ENCODE measurements at regions not wholly inside any gene's neighbourhood (a gene's known extent, or its start where the extent isn't known, plus 50 kb on each side); places are given as distances from the start of the nearest gene placed in this dataset.

DNA sequence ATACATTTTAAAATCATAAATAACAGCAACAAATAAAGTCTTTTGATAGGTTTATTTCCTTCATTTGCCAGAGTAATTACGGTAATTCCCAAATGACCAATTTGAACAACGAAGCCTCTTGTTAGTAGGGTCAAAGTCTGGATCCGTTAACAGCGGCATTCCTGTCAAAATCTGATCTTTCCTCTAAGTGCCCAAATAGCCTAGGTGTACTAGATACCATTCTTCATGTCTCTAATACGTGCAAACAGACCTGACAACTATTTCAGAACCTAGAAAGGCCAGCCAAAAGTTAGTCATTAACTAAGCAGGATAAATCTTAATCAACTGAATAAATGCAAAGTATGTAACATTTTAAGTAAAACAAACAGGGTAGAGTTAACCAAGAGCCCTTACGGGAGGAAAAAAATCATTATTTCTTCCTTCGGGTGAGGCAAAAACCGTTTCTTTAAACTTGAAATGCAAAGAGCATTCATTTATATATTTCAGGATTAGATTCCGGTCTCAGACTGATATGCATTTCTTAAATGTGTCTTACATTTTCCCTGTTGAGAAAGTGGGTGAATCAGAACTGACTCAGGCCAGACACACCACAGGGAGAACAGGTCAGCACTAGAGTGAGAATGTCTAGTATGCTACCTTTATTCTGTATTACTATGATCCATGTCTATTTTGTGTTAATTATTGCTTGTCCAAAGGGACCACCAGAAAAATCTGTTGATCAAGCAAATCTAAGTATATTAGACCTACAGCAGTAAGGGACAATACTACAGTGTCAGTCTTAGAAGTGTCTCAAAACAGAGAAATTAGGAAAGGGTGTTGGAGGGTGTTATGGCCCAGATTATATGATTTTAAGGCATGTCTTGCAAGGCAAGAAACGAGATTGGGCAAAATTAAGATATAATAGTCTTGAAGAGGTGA, 141.5 kb upstream of the NDUFV2 start:
- H3K4me3 ChIP-seq (ENCODE audit: low read length): no peak overlapping the region
- no peak for DNase-seq (ENCODE audit: low read depth, low spot score)

DNA sequence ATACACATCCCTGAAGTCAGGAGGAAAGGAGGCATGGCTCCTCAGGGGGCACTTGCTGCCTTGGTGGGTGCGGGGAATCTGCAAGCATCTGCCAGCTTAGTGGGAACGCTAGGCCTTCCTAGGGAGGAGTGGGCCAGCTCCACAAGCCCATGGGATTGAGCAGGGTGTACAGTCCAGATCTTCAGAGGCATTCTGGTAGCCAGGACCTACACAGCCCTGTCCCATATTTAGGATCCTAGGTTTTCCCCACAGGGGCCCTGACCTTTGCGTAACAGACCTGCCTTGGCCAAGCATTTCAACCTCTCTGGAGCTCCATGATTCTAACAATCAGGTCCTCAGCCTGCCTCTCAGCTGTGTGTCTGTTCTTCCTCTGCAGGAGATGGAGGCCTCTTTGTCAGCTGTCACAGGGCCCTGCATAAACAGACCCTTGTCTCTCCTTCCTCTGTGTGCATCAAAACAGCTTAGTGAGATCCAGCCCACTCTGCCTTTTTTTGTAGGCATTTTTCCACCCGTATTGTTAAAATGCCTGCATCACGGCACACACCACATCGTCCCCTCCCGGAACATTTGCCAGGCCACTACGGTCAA, 140.2 kb upstream of the NDUFV2 start:
- no peak overlapping the region for H3K4me3 ChIP-seq (ENCODE audit: low read length)
- no peak for DNase-seq (ENCODE audit: low read depth, low spot score)

DNA sequence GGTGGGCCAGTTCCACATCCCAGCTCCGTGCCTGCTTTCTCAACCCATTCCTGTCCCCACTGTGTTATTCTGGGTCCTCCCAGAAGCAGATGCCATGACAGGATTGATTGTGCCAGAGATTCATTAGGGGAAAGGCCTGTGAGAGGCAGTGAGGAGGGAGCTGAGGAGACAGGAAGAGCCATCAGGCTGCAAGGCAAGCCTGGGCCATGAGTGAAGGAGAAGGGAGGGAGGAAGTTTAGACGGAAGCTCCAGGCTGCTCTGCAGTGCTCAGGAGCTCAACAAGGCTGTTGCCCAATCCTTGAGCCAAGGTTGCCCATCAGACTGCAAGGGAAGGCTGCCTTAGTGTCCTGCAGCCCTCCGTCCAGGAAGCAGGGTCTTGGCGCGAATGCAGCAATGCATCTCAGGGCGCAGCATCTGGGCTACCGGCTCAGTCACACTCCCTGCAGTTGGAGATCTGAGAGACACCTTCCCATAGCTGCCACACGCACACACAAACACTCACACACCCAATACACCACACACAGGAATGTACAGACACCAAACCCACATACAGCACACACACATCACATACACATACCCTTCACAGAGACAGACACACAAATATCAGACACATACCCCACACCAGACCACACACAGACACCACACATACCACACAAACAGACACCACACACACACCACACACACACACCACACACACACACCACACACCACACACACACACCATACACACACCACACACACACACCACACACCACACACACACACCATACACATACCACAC, 139.5 kb upstream of the NDUFV2 start:
- no peak overlapping the region for H3K4me3 ChIP-seq (ENCODE audit: low read length)
- no peak for DNase-seq (ENCODE audit: low read depth, low spot score)

DNA sequence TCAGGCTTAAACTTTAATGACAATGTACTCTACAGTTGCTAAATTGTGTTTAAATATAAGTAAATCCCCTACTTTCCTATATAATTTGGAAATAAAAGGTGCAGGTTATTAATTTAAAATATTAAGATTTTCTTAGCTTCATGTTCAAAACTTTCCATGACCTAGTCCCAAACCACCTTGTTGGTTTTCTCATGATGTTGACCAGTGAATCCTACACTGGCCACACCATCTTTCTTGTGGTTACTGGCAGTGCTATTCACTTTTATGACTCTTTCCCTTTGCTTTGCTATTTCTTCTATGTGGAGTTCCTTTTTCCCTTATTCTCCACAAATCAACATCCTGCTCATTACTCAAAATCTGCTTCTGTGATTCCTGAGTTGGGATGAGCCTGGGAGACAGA, 138.6 kb upstream of the NDUFV2 start:
- DNase-seq (ENCODE audit: low read depth, low spot score): no peak

DNA sequence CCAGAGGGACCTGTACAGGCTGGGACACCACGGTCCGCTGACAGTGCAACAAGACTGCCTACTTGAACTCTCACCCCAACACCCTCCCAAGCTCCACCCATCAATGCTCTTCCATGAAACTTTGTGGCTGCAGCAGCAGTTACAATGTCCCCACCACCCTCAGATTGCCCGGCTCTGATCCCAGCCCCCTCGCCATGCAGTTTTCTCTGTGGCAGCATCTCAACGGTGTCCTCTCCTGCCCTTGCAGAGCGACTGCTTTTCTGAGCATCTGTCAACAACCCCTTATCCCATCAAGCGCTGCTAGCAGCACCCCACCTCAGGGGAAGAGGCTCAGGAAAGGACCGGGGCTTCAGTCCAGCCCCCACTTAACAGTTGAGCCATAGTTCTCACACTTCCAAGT, 137.1 kb upstream of the NDUFV2 start:
- DNase-seq (ENCODE audit: low read depth, low spot score): no peak
- no peak overlapping the region for H3K4me3 ChIP-seq (ENCODE audit: low read length)

More for the DNA sequence above, 138.6 kb upstream of the NDUFV2 start:
- H3K4me3 ChIP-seq (ENCODE audit: low read length): no peak overlapping the region

DNA sequence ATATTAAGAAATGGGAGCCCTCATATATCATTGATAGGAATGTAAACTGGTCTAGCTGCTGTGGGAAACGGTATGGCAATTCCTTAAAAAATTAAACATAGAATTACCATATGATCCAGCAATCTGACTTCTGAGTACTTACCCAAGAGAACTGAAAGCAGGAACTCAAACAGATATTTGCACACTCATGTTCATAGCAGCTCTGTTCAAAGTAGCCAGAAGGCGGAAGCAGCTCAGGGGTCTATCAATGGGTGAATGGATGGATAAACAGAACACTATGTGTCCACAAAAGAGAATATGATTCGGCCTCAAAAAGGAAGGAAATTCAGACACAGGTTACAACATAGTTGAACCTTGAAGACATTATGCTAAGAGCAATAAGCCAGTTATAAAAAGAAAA, 135.7 kb upstream of the NDUFV2 start:
- DNase-seq (ENCODE audit: low read depth, low spot score): no peak
- H3K4me3 ChIP-seq (ENCODE audit: low read length): no peak overlapping the region

DNA sequence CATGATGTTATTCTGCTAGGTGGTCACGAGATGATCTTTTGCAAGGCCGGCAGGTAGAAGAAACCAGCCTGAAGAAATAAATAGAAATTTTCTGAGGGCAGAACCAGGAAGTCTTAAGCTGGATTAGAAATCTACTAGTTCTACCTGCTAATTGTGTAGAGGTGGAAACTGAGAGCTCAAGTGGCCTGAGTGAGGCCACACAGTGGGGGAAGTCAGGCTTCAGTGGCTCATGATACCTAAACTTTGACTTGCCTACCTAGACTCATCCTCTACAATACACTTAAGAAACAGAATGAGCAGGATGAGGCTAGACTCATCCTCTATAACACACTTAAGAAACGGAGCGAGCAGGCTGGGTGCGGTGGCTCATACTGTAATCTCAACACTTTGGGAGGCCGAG, 134.9 kb upstream of the NDUFV2 start:
- no peak for DNase-seq (ENCODE audit: low read depth, low spot score)
- H3K4me3 ChIP-seq (ENCODE audit: low read length): no peak overlapping the region

DNA sequence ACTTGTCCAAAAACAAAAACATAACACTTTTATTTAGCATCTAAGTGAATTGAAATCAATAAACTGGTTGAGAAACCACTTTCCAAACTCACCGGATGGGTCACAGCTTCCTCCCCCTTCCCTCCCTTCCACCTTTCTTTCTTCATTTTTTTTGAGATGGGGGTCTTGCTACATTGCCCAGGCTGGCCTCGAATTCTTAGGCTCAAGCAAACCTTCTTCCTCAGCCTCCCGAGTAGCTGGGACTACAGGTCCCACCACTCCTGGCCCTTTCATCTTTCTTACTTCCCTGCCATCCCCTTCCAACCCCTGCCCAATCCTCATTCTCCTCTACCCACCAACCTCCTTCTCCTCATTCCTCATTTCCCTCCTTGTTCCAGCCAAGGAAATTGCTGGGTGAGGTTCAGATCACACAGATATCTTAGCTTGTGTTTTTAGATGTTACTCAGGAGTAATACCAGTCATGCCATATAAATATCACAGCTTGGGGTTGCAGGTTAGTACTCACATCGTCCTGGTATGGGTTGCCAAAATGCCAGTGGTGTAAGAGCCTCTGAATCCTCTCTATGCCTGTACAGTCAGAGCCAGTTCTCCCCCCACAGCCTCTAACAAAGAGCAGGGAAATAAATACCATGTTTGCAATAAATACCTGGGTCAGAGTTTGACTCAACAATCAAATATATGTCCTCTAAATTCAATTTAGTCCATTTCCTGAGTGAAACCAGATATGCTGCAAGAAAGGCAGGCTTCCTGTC, 132.7 kb upstream of the NDUFV2 start:
- DNase-seq (ENCODE audit: low read depth, low spot score): no peak

DNA sequence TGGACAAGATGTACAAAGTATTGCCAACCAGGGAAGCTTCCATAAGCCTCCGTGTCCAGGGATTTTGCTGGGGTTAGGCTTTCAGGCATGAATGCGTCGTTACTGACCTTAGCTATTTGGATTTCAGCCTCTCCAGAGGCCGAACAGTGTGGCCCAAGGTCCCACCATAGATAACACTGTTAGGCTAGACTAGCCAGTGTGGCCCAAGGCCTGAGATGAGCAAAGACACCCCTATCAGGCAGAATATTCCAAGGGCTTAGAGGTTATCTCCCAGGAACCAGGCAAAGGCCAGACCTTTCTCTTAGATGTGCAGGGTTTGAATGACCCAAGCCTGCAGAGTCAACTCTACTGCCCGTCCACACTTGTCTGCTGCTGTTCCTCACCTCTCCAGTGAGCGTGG, 131.7 kb upstream of the NDUFV2 start:
- no peak overlapping the region for H3K4me3 ChIP-seq (ENCODE audit: low read length)
- DNase-seq (ENCODE audit: low read depth, low spot score): no peak

More for the DNA sequence above, 132.7 kb upstream of the NDUFV2 start:
- no peak overlapping the region for H3K4me3 ChIP-seq (ENCODE audit: low read length)

DNA sequence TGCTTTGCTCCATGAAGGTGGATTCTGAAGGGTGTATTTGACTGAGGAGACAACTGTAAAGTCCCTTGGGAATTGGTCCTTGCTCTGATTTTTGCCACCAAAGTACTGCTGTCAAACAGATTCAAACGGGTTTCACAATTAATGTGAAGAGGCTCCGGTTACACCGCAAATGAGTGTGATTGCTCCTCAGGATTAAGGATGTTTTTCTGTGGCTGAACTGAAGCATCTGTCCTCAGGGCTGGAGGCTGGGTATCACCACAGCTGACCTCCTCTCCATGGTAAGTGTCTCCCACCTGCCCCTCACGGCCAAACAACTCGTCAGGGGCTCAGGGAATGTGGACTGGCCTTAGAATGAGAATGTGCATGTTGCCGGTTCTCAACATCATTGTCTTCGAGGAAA, 130.4 kb upstream of the NDUFV2 start:
- no peak overlapping the region for H3K4me3 ChIP-seq (ENCODE audit: low read length)
- DNase-seq (ENCODE audit: low read depth, low spot score): no peak

DNA sequence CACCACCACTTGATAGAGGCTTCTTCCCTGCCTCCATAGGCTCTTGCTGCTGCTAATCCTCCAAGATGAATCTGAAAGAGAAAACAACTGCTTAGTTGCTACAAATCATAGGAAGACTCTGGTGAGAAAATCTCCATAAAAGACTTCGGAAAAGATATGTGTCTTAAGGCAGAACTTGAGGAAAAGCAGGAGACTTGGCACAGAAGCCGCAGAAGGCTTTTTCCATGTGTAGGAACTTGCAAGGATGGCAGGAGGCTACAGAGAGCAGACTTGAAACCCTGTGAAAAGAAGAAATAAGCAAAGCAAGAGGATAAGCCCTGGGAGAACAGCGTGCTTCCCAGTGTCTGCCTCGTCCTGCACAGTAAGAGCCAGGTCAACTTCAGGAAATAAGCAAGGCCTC, 128.2 kb upstream of the NDUFV2 start:
- H3K4me3 ChIP-seq (ENCODE audit: low read length): no peak overlapping the region

DNA sequence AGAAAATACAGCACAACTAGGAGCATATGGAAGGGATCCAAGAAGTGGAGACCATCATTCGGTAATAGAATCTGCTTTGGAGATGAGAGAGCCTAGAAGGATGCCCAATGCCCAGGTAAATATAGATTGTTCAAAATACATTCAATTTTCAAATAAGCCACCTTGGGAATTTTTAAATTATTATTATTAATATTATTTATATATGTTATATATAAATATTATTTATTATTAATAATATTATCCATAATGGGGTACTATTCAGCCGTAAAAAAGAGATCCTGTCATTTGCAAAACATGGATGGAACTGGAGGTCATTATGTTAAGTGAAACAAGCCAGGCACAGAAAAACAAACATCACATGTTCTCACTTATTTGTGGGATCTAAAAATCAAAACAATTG, 127.8 kb upstream of the NDUFV2 start:
- H3K4me3 ChIP-seq (ENCODE audit: low read length): no peak overlapping the region
- no peak for DNase-seq (ENCODE audit: low read depth, low spot score)

More for the DNA sequence above, 128.2 kb upstream of the NDUFV2 start:
- DNase-seq (ENCODE audit: low read depth, low spot score): no peak

DNA sequence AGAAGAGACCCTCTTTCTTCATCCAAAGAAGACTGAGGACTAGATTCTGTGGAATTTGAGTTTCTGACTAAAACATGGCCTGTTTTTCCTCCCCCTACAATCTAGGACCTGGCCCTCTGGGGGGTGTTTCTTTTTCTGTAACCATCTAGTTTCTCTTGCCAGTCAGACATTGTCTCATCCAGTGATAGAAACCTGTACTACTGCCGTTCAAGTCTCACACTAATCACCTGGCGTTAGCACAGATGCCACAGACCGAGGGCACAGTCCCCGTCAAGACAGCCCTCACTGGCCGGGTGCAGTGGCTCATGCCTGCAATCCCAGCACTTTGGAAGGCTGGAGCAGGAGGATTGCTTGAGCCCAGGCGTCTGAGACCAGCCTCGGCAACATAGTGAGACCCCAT, 126.9 kb upstream of the NDUFV2 start:
- no peak overlapping the region for H3K4me3 ChIP-seq (ENCODE audit: low read length)
- no peak for DNase-seq (ENCODE audit: low read depth, low spot score)

DNA sequence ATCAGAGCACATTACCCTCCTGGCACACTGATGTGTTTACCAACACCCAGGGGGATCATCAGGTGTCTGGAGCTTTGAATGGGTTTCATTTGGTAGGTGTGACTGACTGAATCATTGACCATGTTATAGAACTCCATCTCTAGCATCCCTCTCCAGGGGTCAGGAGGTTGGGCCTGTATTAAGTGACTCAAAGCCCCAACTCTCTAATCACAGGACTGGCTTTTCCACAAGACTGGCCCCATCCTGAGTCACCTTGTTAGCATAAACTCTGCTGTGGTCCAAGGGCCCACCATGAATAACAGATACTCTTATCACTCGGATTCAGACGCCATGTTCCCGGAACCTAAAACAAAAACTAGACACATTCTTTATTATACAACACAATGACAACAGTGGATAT, 125.9 kb upstream of the NDUFV2 start:
- DNase-seq (ENCODE audit: low read depth, low spot score): no peak
- H3K4me3 ChIP-seq (ENCODE audit: low read length): no peak overlapping the region

DNA sequence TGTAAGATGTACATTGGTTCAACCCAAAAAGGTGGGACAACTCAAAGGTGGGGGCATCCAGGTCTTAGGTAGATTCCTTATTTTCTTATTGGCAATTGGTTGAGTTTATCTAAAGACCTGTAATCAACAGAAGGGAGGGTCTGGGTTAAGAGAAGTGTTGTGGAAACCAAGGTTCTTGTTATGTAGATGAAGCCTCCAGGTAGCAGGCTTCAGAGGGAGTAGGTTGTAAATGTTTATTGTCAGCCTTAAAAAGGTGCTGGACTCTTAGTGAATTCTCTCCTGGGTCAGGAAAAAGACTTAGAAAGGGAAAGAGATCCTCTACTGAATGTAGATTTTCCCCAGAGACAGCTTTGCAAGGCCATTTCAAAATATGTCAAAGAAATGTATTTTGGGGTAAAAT, 125.3 kb upstream of the NDUFV2 start:
- no peak overlapping the region for H3K4me3 ChIP-seq (ENCODE audit: low read length)
- no peak for DNase-seq (ENCODE audit: low read depth, low spot score)

DNA sequence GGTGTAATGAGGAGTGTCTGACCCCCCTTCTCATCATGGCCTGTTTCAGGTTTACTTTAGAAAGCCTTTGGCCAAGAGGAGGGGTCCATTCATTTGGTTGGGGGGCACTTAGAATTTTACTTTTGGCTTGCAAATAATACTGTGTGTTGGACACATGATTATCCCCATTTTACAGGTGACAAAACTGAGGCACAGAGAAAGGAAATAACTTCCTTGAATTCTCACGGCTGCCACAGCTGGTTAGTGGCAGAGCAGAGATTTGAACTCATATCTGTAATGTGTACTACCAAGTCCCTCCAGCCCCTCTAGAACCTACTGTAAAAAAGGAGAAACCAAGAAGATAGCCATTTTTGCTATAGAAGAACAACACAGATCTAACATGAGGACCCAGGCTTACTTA, 124.8 kb upstream of the NDUFV2 start:
- H3K4me3 ChIP-seq (ENCODE audit: low read length): no peak overlapping the region
- no peak for DNase-seq (ENCODE audit: low read depth, low spot score)

DNA sequence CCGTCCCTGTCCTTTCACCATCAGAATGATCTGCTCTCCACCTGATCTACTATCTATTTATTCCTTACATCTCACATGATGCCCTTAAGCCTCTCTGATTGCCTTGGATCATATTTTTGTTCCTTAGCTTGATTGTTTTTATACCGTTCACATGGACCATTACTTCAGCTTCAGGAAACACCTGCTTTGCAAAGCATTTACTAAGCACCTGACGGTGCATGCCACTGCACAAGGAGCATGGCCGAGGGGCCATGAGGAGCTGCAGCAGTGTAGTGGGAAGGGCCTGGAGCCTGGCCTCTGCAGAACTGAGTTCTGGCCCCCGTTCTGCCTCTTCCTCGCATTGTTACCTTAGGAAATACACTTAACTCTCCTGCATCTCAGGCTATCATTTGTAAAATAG, 124.1 kb upstream of the NDUFV2 start:
- DNase-seq (ENCODE audit: low read depth, low spot score): no peak
- H3K4me3 ChIP-seq (ENCODE audit: low read length): no peak overlapping the region

DNA sequence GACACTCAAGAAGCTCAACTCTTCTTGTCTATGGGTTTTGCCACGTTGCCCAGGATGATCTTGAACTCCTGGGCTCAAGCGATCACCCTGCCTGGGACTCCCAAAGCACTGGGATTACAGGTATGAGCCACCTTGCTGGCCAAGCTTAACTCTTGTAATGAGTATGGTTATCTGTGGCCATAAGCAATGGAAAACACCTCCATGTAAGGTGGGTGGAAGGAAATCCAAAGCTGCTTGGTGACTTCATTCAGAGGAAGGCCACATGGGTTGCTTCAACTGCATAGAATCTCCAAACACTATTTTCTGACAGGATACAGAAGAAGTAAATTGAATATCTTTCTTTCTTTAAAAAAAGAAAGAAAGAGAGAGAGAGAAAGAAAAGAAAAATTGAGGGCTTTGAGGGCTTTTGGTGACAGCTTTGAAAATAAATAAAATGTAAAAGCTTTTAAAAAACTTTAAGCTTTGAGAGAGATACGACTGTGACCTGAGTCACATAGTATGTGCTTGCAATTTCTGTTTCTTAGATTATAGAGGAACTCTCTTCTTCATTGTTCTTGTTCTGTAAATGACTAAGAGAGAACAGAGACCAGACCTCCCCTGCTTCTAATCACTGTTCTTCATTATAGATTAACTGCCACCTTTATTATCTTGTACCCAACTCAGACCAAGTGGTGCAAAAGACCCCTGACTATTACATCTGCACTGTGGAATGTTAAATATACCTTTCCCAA, 123.1 kb upstream of the NDUFV2 start:
- no peak overlapping the region for H3K4me3 ChIP-seq (ENCODE audit: low read length)
- no peak for DNase-seq (ENCODE audit: low read depth, low spot score)

DNA sequence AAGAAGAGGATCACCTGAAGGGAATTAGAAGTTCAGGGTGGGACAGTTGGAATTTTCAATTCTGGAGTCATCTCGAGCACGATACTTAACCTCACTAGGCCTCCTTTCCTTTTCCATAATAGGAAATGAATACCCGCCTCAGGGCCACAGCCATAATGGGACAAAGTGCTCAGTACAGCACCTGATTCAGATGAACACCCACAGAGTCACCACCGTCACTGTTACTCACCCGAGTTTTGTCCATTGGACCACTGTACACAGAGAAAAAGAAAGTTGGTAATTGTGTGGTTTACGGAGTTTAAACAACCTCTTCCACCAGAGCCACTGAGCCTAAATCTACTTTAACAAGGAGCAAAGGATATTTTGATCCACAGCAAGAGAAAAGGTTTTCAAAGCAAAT, 122.0 kb upstream of the NDUFV2 start:
- H3K4me3 ChIP-seq (ENCODE audit: low read length): no peak overlapping the region
- no peak for DNase-seq (ENCODE audit: low read depth, low spot score)

All from Jurkat, Clone E6-1 (cell line).